Neural crest cell (in vitro differentiated cells): ENCODE measurements at regions not wholly inside any gene's neighbourhood (a gene's known extent, or its start where the extent isn't known, plus 50 kb on each side); places are given as distances from the start of the nearest gene placed in this dataset.
"Not testable (repeated sequence)": the region's sequence is repeated elsewhere in the genome, so short reads cannot be mapped to it uniquely, and the experiment has no call there.

ENCODE experiments used
- DNase-seq: peaks from one replicate; pipeline ENCODE4 v3.0.0; 2021; ENCODE audit warnings: low read depth, mixed read lengths, low spot score
- H3K27ac Mint-ChIP-seq: one replicate; pipeline ENCODE4 v1.8.0; 2021; ENCODE audit warnings: mild to moderate bottlenecking, mixed read lengths; ENCODE audit not compliant: unreplicated experiment
- H3K27me3 Mint-ChIP-seq: 2 replicates; pipeline ENCODE4 v1.8.0; 2021; ENCODE audit warnings: low read depth, mild to moderate bottlenecking, mixed read lengths
- H3K36me3 Mint-ChIP-seq: 2 replicates; pipeline ENCODE4 v1.8.0; 2021; ENCODE audit warnings: low read depth, mild to moderate bottlenecking, mixed read lengths
- H3K4me1 Mint-ChIP-seq: 2 replicates; pipeline ENCODE4 v1.8.0; 2021; ENCODE audit warnings: mixed read lengths
- H3K4me3 Mint-ChIP-seq: one replicate; pipeline ENCODE4 v1.8.0; 2021; ENCODE audit warnings: mild to moderate bottlenecking, mixed read lengths
- H3K9me3 Mint-ChIP-seq: 2 replicates; pipeline ENCODE4 v1.8.0; 2021; ENCODE audit warnings: mixed read lengths
- TF ChIP-seq, protein P1 (sequence below): fragments of 200-600 bp; sonication (generic); conservative IDR thresholded peaks from 2 replicates; pipeline ENCODE4 v1.5.0; 2021; ENCODE audit warnings: antibody characterized with exemption, mild to moderate bottlenecking

DNA sequence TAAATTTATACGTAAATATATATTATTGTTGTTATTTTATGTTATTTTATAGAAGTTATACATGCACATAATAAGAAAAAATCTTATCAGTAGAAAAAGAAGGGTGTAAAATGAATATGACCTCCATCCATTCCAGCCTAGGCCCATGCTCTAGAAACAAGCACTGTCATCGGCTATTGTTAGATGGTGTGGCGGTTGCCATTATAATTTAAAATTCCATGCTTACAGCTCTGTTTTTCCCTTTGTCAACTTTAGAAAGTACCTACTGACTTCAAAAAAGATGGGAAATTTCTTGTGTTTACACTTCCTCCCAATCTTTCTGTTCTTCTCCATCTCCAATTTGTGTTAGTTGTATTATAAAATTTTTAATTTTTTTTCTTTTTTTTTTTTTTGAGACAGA lies 61.9 kb upstream of the RDX start:
- Mint-ChIP-seq H3K4me1 (peaks cover 47% of the 10 kb centered on the region), H3K36me3 (no peaks in the 10 kb centered on the region), H3K9me3 (no peaks in the 10 kb centered on the region), H3K27me3 (no peaks in the 10 kb centered on the region), H3K4me3 (no peak overlapping the region), H3K27ac (no peak overlapping the region)
- no peak for DNase-seq
- TF ChIP-seq, protein P1, sequence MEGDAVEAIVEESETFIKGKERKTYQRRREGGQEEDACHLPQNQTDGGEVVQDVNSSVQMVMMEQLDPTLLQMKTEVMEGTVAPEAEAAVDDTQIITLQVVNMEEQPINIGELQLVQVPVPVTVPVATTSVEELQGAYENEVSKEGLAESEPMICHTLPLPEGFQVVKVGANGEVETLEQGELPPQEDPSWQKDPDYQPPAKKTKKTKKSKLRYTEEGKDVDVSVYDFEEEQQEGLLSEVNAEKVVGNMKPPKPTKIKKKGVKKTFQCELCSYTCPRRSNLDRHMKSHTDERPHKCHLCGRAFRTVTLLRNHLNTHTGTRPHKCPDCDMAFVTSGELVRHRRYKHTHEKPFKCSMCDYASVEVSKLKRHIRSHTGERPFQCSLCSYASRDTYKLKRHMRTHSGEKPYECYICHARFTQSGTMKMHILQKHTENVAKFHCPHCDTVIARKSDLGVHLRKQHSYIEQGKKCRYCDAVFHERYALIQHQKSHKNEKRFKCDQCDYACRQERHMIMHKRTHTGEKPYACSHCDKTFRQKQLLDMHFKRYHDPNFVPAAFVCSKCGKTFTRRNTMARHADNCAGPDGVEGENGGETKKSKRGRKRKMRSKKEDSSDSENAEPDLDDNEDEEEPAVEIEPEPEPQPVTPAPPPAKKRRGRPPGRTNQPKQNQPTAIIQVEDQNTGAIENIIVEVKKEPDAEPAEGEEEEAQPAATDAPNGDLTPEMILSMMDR, result no peak

DNA sequence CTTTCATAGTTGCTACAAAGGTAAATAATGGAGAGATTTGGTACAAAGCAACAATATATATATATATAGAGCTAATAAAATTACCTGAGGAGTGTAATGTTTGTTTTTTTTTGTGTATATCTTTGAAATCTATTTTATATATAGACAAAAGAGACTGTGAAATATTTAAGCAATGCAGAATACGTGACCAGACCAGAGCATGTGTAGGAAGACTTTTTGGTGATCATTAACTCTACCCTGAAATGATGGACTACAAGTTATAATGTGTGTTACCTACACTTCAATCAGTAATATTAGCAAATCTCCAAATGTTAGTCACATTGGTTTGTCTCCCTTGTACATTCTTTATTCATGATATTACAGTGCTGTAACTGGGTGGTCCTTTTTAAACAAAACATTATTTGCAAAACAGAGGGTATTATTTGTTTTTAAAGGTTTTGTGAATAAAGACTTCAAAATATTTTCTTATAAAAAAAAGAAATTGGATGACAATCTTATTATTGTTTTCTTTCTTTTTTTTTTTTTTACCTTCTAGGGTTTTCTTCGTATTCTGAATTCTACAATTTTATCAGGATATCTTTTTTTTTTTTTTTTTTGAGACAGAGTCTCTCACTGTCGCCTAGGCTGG lies 64.5 kb upstream of the RDX start:
- H3K27ac Mint-ChIP-seq, DNase-seq, H3K4me3 Mint-ChIP-seq, H3K36me3 Mint-ChIP-seq, H3K27me3 Mint-ChIP-seq, H3K9me3 Mint-ChIP-seq: not testable (repeated sequence)
- peaks cover 46% of the 10 kb centered on the region for H3K4me1 Mint-ChIP-seq

- peak overlapping the region; percentile 47 for H3K27ac Mint-ChIP-seq
- peak; percentile 55 for DNase-seq
- H3K27me3 Mint-ChIP-seq, result no peaks in the 10 kb centered on the region
- H3K9me3 Mint-ChIP-seq, result no peaks in the 10 kb centered on the region
- H3K4me1 Mint-ChIP-seq, result peaks cover 39% of the 10 kb centered on the region
- H3K36me3 Mint-ChIP-seq, result no peaks in the 10 kb centered on the region
- H3K4me3 Mint-ChIP-seq, result peak overlapping the region; percentile 68
- TF ChIP-seq, protein P1, result no peak
Observed at GRCh38 chr11:110362971-110363509, 66.6 kb upstream of the RDX start.

DNA sequence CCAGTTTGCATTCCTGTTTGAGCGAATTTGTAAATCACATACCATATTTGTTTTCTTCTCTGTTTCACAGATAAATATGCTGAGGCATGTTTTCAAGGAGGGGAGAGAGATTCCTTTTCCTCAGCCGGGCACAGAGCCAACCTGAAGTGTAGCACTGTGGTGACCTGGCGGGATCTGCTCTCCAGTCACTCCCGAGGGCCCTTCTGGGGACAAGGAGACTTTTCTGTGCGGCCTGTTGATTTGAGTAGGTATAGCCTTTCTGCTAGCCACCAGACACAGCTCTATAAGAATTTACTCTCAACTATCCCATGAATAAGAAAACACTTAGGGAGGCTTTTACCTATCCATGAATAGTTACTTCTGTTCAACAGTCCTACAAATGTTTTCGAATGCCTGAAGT lies 63.5 kb upstream of the FDX1 start:
- Mint-ChIP-seq H3K9me3 (peaks cover 3% of the 10 kb centered on the region), H3K4me1 (peaks cover 33% of the 10 kb centered on the region), H3K36me3 (no peaks in the 10 kb centered on the region), H3K4me3 (no peak overlapping the region), H3K27me3 (no peaks in the 10 kb centered on the region), H3K27ac (peak overlapping the region; percentile 57)
- TF ChIP-seq, protein P1, result no peak
- DNase-seq, result no peak

DNA sequence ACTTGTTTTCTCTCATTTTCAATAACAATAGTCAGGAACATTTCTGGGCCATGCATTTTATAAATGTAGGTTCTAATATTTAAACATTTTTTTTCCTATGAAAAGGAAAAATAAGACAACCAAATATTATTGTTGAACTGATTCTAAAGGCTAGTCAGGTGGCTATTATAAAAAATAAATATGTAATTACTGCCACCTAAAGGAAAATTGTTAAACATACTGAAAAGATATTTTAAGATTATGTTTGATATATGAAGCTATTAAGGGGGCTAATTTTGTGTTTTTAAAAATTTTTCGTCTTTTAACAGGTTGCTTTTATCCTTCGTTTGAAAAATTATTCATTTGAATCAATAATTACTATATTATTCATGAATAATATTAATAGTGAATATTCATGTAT lies 62.2 kb upstream of the FDX1 start:
- Mint-ChIP-seq H3K36me3 (no peaks in the 10 kb centered on the region), H3K27ac (peak overlapping the region; percentile 22), H3K4me1 (peaks cover 26% of the 10 kb centered on the region), H3K27me3 (no peaks in the 10 kb centered on the region), H3K9me3 (peaks cover 6% of the 10 kb centered on the region), H3K4me3 (no peak overlapping the region)
- TF ChIP-seq, protein P1, result peak; percentile 58
- no peak for DNase-seq

DNA sequence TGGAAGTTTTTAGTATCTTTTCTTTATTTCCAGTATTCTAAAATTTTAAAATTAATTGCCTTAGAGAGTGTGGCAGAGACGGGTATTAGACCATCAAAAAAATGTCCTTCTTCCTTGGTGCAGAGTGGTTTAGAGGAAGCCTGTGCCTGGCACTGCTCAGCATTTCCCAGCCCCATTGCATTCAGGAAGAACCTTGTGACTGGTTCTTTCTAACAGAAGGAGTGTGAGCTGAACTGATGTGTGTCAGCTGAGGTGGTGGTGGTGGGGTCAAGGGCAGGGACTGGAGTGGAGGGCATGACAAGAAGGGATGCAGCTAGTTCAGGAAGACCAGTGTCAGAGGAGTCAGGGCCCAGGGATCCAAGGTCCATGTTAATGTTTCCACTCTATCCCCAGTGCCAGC lies 58.7 kb upstream of the FDX1 start:
- Mint-ChIP-seq H3K36me3 (no peaks in the 10 kb centered on the region), H3K9me3 (peaks cover 6% of the 10 kb centered on the region), H3K4me1 (peaks cover 19% of the 10 kb centered on the region)

More for the DNA sequence above, 58.7 kb upstream of the FDX1 start:
- Mint-ChIP-seq H3K27ac (no peak overlapping the region), H3K27me3 (no peaks in the 10 kb centered on the region), H3K4me3 (no peak overlapping the region)
- TF ChIP-seq, protein P1, result no peak
- no peak for DNase-seq
